ENCODE measurements at regions not wholly inside any gene's neighbourhood (a gene's known extent, or its start where the extent isn't known, plus 50 kb on each side); places are given as distances from the start of the nearest gene placed in this dataset.

GRCh38 chr13:34523406-34523805, 418.7 kb upstream of the NBEA start:
- 76 to 83% (median 81%) methylated on average over 3 of the region's 3 CpGs for WGBS, 4 donors
- Histone ChIP-seq H3K4me3 (no peak overlapping the region), H3K27ac (no peak overlapping the region), H3K36me3 (replicated peaks in 1 of 2) (no peaks in the 10 kb centered on the region), H3K4me1 (replicated peaks in 1 of 2) (no peaks in the 10 kb centered on the region), H3K27me3 (no peaks in the 10 kb centered on the region), H3K9me3 (replicated peaks in 1 of 3) (no peaks in the 10 kb centered on the region)
- DNase-seq, result no peak
- intact Hi-C loops (cut with DNase I), result no loop called here
- TF ChIP-seq POLR2A (IDR thresholded peaks at IDR 0.05), result no peak
- TF ChIP-seq, protein P1, sequence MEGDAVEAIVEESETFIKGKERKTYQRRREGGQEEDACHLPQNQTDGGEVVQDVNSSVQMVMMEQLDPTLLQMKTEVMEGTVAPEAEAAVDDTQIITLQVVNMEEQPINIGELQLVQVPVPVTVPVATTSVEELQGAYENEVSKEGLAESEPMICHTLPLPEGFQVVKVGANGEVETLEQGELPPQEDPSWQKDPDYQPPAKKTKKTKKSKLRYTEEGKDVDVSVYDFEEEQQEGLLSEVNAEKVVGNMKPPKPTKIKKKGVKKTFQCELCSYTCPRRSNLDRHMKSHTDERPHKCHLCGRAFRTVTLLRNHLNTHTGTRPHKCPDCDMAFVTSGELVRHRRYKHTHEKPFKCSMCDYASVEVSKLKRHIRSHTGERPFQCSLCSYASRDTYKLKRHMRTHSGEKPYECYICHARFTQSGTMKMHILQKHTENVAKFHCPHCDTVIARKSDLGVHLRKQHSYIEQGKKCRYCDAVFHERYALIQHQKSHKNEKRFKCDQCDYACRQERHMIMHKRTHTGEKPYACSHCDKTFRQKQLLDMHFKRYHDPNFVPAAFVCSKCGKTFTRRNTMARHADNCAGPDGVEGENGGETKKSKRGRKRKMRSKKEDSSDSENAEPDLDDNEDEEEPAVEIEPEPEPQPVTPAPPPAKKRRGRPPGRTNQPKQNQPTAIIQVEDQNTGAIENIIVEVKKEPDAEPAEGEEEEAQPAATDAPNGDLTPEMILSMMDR (IDR thresholded peaks at IDR 0.05), result no peak

DNA sequence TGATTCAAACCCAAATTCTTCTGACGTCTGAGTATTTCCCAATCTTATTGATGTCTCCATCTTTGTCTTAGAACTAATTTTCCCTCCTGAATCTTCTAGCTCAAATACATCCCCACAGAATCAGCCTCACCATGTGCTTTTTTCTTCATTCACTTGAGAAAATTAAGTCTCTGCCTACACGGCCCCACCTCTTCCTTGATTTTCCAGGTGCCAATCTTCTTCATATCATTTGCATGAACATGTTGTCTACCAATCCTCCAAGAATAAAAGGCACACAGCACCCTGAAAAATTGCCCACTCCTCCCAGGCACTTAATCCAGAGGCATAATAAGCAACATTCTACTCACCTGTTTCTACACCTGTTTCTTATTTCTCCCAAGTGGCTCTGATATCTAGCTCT, 408.1 kb upstream of the NBEA start:
- 76 to 78% (median 77%) methylated on average over 2 of the region's 2 CpGs for WGBS, 4 donors
- Histone ChIP-seq H3K27ac (no peak overlapping the region), H3K4me1 (replicated peaks in 1 of 2) (no peaks in the 10 kb centered on the region), H3K36me3 (replicated peaks in 1 of 2) (no peaks in the 10 kb centered on the region), H3K9me3 (replicated peaks in 1 of 3) (no peaks in the 10 kb centered on the region), H3K27me3 (no peaks in the 10 kb centered on the region), H3K4me3 (no peak overlapping the region)
- intact Hi-C loops (cut with DNase I), result no loop called here
- DNase-seq, result no peak
- TF ChIP-seq, protein P1 (IDR thresholded peaks at IDR 0.05), result no peak
- no peak for TF ChIP-seq POLR2A (IDR thresholded peaks at IDR 0.05)

GRCh38 chr13:34542321-34542720, 399.7 kb upstream of the NBEA start:
- Histone ChIP-seq H3K4me1 (replicated peaks in 1 of 2) (no peaks in the 10 kb centered on the region), H3K4me3 (no peak overlapping the region), H3K27ac (no peak overlapping the region), H3K36me3 (replicated peaks in 1 of 2) (no peaks in the 10 kb centered on the region), H3K9me3 (replicated peaks in 1 of 3) (no peaks in the 10 kb centered on the region), H3K27me3 (no peaks in the 10 kb centered on the region)
- WGBS, 4 donors, result 77 to 90% (median 84%) methylated on average over 4 of the region's 4 CpGs
- intact Hi-C loops (cut with DNase I), result no loop called here
- DNase-seq, result no peak
- TF ChIP-seq POLR2A (IDR thresholded peaks at IDR 0.05), result no peak
- TF ChIP-seq, protein P1 (IDR thresholded peaks at IDR 0.05), result no peak

DNA sequence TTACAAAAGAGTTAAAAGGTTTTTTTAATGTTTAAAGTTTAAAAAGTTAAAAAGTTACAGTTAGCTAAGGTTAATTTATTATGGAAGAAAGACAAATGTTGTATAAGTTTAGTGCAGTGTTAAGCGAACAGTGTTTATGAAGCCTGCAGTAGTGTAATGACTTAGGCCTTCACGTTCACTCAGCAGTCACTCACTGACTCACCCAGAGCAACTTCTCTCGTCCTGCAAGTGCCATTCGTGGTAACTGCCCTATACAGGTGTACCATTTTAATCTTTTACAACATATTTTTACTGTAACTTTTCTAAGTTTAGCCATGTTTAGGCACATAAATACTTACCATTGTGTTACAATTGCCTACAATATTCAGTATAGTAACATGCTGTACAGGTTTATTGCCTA, 398.2 kb upstream of the NBEA start:
- Histone ChIP-seq H3K4me3 (no peak overlapping the region), H3K36me3 (replicated peaks in 1 of 2) (no peaks in the 10 kb centered on the region), H3K27me3 (no peaks in the 10 kb centered on the region), H3K9me3 (replicated peaks in 1 of 3) (no peaks in the 10 kb centered on the region), H3K4me1 (replicated peaks in 1 of 2) (no peaks in the 10 kb centered on the region), H3K27ac (no peak overlapping the region)
- intact Hi-C loops (cut with DNase I), result no loop called here
- TF ChIP-seq POLR2A (IDR thresholded peaks at IDR 0.05), result no peak
- TF ChIP-seq, protein P1 (IDR thresholded peaks at IDR 0.05), result no peak
- no peak for DNase-seq
- 84 to 94% (median 90%) methylated on average over 4 of the region's 4 CpGs for WGBS, 4 donors
